ENCODE measurements at regions not wholly inside any gene's neighbourhood (a gene's known extent, or its start where the extent isn't known, plus 50 kb on each side); places are given as distances from the start of the nearest gene placed in this dataset.

DNA sequence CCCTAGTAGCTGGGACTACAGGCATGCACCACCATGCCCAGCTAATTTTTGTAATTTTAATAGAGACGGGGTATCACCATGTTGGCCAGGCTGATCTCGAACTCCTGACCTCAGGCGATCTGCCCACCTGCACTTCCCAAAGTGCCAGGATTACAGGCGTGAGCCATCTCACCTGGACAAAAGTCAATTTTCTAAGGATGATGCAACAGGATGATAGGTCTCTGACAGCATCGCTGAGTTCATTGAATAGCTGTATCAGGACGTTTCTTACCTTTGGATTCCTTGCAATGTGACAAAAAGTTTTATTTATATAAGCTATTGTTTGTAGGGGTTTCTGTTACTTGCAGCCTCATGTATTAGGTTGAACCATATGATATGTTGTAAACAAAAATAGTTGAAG is 55.5 kb upstream of the PCED1B start:
- TF ChIP-seq, protein P1, sequence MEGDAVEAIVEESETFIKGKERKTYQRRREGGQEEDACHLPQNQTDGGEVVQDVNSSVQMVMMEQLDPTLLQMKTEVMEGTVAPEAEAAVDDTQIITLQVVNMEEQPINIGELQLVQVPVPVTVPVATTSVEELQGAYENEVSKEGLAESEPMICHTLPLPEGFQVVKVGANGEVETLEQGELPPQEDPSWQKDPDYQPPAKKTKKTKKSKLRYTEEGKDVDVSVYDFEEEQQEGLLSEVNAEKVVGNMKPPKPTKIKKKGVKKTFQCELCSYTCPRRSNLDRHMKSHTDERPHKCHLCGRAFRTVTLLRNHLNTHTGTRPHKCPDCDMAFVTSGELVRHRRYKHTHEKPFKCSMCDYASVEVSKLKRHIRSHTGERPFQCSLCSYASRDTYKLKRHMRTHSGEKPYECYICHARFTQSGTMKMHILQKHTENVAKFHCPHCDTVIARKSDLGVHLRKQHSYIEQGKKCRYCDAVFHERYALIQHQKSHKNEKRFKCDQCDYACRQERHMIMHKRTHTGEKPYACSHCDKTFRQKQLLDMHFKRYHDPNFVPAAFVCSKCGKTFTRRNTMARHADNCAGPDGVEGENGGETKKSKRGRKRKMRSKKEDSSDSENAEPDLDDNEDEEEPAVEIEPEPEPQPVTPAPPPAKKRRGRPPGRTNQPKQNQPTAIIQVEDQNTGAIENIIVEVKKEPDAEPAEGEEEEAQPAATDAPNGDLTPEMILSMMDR (IDR thresholded peaks at IDR 0.05), result no peak
- TF ChIP-seq POLR2A (IDR thresholded peaks at IDR 0.05), result no peak

All from thyroid gland (tissue), 4 donors.